Activated CD8-positive, alpha-beta memory T cell treated with anti-CD3 and anti-CD28 coated beads, Interleukin-2, amount 50 U/mL, for 1 hour (primary cell): ENCODE measurements at regions not wholly inside any gene's neighbourhood (a gene's known extent, or its start where the extent isn't known, plus 50 kb on each side); places are given as distances from the start of the nearest gene placed in this dataset.

ENCODE experiments used
- DNase-seq: peaks from one replicate; pipeline ENCODE4 v3.0.0-alpha.2; 2020; ENCODE audit errors: extremely low read depth

DNA sequence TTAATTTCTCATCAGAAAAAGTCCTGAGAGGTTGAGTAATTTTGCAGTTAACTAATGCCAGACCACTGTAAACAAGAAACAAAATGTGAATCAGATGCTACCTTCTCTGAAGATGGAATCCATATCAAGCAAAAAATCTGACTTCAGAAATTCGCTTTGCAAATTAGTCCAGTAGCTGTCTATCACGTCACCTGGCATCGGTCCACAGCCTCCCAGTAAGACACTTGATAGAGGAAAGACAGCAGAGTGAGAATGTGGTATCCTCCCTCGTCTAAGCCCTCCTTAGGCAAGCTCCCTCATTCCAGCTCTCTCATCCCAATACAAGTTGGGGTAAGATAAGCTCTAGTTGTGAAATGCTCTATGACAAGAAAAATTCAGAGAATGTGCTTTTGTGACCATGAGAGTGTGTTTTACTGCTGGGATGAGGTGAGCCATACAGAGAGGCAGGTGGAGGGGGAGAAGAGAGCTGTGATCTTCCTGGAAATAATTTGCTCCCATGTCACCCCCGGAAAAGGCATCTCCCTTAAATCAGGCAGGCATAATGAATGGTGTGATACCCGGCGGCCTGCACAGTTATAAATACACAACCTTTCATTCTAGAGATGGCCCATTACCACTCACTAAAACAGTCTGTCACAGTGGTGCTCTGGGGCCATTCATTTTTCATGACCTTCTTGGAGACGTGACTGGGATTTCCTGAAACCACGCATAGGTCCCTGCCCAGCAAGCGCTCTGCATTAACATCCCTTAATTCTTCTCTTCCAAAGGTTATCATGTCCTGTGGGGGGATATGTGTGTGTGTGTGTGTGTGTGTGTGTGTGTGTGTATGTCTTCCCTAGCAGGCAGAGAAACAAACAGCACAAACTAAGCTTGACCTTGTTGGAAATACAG is 602.0 kb upstream of the KCNMB2 start:
- DNase-seq, result no peak

DNA sequence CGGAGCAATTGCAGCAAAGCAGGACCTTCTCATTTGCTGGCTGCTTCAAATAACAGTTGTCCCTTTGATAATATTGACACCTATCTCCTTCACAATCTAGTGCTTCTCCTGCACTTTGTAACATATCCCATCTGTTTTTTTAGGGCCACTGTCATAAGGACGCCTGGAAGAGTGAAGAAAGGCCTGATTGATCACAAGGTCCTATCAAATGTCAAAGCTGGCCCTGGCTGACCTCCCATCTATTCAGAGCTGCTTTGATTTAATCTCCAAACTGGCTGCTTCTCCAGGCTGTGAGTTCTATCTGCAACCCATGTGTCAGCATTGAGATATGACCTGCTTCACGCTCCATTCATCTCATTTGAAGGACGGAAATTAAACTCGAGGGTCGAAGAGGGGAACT is 601.2 kb upstream of the KCNMB2 start:
- no peak for DNase-seq

DNA sequence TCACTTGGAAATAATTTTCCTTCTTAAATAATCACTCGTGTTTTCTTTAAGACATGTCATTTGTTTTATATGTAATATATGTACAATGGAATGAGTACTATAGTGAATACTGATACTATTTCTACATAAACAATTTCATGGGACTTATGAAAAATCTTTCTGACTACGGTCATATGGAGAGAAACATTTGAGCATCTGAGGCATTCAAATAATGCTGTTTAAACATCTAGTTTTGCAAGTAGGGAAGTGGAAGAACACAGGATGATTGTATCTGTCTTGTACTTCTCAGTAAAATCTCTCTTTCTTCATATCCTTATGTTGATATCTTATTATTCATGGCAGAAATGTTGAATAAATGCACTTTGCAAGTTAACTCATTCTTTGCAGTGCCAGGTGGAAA is 599.5 kb upstream of the KCNMB2 start:
- no peak for DNase-seq

DNA sequence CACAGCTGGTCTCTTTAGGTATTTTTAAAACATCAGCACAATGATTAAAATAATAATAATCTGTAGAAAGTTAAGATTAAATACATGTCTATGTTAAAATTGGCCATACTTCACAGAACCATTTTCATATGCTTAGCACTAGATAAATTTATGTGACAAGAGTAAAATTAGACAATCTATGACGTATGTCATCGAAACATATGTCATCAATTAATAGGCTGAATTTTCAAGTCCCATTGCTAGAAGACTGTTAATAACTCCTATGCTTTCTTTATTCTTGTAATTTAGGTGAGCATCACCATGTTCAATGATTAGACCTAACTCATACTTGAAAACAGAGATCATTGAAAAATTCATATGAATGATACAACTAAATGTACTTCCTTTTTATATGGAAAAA is 593.3 kb upstream of the KCNMB2 start:
- no peak for DNase-seq

DNA sequence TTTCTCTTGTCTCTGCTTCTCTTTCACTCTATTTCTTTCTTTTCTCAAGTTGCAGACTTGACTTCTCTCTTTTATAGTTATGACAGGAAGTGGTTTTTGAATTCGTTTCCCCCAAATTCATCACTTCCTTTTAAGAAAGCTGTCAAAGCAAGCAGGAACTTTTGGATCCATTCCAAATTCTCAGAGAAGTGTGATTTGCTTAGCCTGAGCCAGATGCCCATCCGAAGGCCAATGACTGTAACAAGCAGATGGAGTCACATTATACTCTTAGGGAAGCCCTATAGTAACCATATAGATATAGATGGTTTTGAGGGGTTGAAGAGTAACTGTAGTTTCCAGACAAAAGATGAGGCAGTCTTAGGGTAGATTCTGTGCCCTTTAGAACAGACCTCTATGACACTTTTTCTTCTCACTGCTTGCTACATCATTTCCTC is 592.0 kb upstream of the KCNMB2 start:
- DNase-seq, result no peak

DNA sequence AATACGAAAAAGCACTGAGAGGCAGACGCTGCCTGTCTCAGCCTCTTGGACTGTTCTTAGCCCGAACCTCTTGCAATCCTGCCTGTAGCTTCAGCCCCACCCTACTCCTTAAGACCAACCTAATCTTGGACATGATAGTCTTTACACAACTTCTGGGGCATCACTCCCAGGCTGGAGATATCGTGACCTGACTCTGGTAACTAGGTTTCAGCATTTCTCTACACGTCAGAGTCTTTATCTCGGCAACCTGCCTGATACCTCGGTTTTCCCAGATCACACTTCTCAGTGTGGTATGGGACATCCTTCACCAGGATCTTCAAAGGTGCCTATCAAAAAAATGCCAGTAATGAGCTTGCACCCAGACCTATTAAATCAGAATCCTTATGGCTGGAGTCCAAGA is 590.2 kb upstream of the KCNMB2 start:
- DNase-seq, result no peak

DNA sequence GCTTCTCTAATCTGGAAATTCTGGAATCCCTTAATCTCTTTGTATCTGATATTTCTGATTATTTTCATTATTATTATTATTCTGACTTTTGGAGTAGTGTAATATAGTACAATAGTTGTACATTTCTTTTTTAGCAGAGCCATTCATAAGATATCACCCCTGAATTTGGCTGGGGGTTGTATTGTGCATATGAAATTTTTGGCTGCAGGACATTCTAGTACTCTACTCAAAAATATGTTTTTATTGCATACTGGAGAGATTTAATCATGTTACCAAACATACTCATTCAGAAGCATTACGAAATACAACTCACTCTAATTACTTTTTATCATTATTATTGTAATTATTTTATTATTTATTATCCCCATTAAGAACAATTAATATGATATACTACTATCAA is 589.7 kb upstream of the KCNMB2 start:
- DNase-seq, result no peak

DNA sequence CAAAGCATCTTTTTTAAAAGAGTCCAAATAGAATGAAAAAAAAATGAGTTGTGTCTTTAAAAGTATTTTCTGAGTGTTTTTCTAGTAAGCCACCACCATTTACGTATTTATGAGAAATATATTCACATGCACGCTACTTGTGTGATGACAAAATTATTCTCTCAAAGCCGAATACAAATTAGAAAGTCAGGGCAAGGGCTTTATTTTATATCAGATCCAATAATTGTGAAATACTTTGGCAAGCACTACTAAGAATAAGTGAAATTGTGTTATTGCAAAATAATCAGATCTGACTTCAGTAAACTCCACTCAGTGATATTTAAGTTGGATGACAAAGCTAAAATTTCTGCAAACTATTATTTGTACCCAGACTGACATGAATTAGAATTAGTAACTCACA is 589.3 kb upstream of the KCNMB2 start:
- DNase-seq, result no peak

DNA sequence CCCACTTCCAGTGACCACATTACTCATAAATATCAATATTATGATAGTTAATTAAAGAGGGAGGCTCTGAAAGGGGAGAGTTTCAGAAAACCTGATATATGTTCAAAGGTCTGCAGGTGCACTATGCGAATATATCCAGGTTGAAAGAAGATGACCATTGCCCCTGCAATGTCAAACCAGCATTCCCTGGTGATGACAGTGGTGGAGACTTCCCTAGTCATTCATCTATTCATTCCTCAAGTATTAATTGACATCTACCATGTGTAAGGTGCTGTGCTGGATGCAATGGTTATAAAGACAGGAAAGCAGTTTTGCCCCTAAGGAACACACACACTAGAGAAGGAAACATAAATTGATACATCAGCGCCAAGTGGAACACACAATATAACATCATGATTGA is 588.3 kb upstream of the KCNMB2 start:
- no peak for DNase-seq

DNA sequence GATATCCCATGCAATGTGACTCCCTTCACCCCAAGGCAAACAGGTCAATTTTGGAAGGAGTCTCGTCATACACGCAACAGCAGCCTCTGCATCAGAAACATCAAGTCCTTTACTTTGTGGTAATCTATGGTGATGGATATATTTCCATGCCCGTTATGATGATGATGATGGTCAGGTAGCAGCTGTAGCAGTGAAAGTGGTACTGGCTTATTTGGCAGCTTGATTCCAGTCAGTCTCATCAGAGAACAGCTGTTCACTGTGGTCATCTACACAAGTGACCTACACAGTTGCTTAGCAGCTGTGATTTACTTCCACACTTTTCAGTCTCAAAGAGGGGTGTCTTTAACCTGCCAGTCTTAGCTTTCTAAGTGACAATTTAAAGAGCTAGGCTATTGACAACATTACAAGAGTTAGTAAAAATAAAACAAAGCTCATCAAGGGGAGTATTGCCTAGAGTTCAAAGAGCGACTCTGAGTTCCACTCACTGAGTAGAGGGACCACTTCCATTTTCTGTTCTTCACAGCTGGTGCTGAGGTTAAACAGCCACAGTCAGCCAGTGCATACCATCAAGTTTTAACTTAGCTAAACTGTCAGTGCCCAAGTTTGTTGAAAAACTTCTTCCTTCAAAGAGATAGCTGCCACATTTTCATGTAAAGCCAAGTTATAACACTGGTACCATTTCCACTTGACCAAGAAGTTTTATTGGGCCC is 587.4 kb upstream of the KCNMB2 start:
- no peak for DNase-seq

DNA sequence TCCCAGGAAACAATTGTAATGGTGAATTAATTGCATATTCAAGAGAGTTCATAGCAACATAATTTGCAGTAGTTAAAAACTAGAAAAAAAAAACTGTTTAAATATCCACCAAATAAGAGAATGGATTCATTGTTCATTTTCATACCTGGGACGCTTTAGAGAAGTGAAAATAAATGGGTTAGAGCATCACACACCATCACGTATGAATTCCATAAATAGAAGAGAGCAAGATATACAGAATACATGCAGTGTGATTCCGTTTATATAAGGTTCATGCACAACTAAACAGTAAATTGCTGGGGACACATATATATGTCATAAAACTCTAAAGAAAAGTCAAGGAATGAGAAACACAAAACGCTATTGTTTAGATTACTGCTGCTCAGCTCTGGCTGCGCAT is 577.0 kb upstream of the KCNMB2 start:
- DNase-seq, result no peak

DNA sequence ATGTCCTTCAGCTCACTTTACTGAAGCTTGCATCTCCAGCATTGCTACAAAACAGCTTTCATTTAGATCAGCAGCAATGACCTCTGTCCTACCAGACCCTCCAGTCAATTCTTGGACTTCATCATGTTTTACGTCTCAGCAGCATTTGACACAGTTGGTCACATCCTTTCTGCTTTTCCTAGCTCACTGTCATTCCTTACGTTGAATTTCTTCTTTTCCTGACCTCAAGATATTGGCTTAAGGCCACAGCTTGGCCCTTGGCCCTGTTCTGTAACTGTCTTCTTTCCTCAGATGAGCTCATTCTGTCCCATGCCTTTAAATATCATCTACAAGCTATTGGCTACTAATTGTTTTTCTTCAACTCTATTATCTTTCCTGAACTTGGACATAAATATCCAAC is 576.2 kb upstream of the KCNMB2 start:
- DNase-seq, result no peak

DNA sequence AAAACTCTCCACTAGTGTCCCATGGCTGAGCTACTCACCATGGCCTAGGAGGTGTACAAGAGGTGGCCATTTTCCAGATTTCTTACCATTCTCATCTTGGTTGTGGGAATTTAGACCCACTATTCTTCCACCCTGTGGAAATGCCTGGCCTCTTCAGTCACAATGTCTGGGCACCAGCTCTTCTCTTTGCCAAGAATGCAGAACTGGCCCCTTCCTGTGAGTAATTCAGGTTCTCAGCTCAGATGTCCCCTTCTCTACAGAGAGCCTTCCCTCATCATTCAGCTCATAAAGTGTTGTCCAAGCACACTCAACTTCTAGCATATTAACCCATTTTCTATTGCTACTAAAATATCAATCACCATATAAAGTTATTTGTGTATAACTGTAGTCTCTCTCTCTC is 575.5 kb upstream of the KCNMB2 start:
- DNase-seq, result no peak

DNA sequence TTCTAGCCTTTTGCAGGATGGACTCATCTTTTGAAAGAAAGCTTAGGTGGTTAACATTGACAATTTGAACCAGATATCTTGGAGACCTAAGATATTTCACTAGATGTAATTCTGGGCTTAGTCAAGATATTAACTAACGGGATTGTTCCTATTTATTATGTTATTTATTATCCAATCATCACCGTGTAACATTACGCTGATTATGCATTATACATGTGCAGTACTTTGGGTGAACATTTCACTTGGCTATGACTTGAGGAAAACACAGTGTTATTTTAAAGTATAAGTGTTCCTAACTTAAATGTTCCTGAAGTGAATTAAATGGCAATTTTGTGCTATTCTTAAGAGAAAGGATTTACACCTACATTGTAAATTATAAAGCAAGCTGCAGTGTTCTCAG is 574.5 kb upstream of the KCNMB2 start:
- DNase-seq, result no peak

DNA sequence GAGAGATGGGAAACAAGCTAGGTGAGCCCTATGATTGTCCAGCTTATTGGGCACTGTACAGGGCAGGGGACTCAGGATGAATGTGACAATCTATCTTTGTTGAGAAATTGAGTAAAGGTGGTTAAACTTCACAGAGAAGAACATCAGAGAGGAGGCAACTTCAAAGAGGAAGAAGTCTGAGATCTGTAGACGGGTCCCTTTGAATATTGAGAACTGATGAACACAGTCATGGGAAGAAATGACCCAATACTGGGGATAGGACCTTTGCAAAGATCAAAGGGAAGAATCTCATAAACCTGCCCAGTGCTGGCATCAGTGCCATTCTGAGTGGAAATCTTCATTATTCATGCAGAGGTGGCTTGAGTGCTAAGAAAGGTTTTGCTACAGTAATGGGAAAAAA is 569.7 kb upstream of the KCNMB2 start:
- no peak for DNase-seq

DNA sequence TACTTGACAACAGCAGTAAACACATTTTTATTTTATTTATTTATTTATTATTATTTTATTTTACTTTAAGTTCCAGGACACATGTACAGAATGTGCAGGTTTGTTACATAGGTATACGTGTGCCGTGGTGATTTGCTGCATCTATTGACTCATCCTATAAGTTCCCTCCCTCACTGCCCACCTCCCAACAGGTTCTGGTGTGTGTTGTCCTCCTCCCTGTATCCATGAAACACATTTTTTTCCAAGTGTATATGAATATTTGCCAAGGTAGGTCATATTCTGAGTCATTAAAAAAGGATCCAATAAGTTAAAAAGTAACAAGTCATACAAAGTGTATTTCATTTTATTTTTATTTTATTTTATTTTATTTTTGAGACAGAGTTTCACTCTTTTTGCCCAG is 567.3 kb upstream of the KCNMB2 start:
- no peak for DNase-seq

DNA sequence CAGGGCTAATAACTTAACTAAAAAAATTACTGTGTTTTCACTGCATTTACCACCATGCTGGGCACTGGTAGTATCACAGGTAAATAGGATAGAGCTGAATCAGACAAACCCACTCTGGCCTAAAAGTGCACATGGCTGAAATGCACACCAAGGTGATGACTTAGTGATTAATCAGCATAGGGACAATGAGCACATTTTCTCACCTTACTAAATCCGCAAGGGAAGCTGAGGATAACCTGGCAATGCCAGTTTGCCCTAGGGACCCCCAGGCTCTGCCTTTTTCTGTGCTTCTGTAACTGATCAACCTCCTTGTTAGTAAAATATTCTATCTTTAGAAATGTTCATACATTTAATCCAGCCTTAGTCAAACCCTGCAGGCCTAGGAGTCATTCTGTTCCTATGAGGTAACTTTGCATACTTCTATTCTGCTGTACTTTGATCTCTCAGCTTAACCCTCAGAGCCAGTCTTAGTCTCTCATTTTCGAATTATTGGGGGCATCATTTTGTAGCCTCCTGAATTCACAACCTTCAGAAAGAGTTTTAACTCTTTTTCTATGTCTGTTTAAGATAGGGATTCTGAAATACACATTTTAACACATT is 562.9 kb upstream of the KCNMB2 start:
- no peak for DNase-seq

DNA sequence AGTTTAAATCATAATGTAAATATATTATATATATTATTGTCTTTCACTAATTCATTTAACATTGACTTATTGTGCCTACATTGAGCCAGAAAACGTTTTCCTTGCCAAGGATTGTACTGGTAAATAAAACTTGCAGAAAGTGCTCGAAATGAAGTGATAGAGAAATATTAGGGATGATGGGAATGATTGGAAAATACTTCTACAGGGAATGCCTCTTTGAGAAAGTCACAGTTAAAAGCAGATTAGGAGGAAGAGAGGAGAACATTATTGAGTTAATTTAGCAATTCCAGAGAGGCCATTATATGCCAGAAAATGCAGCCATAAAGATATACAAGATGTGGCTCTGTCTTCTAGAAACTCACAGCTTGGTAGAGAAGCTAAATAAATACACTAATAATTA is 560.0 kb upstream of the KCNMB2 start:
- DNase-seq, result no peak

DNA sequence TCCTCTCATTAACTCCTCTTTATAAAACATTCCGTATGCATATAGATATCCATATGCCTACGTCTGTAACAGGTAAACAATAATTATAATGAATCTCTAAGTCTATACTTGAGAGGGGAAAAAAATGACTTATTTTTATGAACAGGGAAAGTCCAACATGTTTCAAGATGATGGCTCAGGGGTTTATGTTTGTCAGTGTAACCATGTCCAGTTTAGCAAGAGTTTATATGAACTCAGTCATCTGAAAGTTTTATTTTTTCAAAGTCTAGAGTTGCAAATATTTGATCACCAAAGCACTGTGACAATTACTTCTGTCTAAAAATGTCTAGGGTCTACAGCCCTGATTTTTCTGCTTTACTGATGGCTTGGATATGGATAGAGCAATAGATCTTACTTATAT is 559.4 kb upstream of the KCNMB2 start:
- no peak for DNase-seq

DNA sequence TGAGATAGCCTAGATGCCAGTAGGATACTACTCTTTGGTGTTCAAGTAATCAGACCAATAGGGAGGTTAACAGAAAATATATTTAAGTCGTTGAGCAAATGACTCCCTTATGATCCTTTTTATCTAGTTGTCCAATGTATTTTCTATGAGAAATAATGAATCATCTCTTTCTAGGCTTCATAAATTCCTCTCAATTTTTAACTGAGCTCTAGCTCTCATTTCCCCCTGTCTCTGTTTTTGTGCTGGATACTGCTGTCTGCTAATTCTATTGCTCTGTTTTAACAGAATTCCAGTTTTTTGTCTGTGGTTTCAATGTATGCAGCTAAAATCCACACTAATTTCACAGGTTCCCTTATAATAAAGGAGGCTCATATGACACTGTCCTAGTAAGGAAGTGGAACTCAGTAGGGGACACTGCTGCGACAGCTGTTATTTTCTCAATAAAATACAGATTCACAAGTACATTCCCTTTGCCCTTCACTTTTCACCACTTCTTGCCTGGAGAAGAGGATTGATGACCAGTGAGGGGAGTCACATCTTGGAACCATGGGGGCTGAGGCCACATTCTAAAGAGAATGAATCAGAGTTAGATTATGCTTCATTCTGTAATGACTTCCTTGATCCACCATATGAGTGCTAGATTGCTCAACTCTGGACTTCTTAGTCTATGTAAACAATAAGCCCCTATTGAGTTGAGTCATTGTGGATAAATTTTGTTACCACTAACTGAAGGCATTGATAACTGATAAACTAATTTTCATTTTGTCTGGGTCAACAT is 558.7 kb upstream of the KCNMB2 start:
- no peak for DNase-seq

DNA sequence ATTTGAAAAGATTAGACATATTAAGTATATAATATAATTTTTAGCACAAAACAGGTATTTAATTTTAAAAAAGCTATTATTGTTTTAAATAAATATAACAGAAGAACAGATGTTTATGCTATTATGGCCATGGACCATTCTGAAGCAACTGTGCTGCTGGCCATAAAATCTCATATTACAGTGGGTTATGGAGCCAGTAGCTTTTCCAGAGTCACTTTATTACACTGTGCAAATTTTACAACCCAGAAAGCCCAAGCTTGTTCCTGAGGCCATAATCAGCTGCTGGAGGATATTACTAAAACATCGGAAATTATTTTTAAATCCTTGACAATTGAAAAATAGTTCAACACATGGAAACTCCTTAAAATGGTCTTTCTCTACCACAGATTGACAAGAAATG is 557.3 kb upstream of the KCNMB2 start:
- no peak for DNase-seq

DNA sequence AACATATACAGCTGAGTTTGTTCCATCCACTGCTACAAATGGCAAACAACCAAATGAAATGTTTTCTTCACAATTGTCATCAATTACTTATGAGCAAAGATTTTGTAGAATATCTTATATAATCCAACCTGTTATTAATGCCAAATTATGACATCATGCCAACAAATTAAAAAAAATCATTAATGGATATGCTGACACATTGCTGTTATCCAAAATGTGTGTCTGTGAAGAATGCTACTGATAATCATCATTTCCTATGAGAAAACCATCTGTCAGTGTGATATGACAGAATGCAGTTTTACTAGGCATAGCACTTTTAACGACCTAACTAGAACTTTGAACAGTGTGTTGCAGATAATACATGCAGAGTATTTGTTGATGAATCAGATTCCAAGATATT is 556.5 kb upstream of the KCNMB2 start:
- no peak for DNase-seq
